Liver (tissue), 8 donors: ENCODE measurements at regions not wholly inside any gene's neighbourhood (a gene's known extent, or its start where the extent isn't known, plus 50 kb on each side); places are given as distances from the start of the nearest gene placed in this dataset.
A peak's percentile ranks its signal among the peaks of the same experiment; 100 is the strongest.

Experiments used
- DNase-seq: peaks from one replicate; pipeline ENCODE4 v3.0.0-alpha.2; 2017; ENCODE audit warnings: low spot score
- H3K27ac ChIP-seq, 2 donors: one replicate each; pipeline ENCODE4 v1.7.0; 2013; ENCODE audit warnings: inconsistent platforms in 2 of 2, low read length in 2 of 2, control low read depth in 1 of 2, low read depth in 1 of 2, mild to moderate bottlenecking in 1 of 2
- H3K27me3 ChIP-seq, 4 donors: one replicate each; pipeline versions ENCODE4 v1.6.1 to v1.7.0; 2013; ENCODE audit warnings: low read length in 3 of 4, inconsistent platforms in 1 of 4, mild to moderate bottlenecking in 1 of 4, moderate library complexity in 1 of 4; ENCODE audit not compliant: control insufficient read depth in 4 of 4, insufficient read depth in 4 of 4
- H3K36me3 ChIP-seq, 4 donors: one replicate each; pipeline versions ENCODE4 v1.6.1 to v1.7.0; 2013; ENCODE audit warnings: low read length in 3 of 4, mild to moderate bottlenecking in 3 of 4, low read depth in 1 of 4, moderate library complexity in 1 of 4; ENCODE audit not compliant: control insufficient read depth in 4 of 4, insufficient read depth in 3 of 4
- H3K4me1 ChIP-seq, 4 donors: one replicate each; pipeline versions ENCODE4 v1.6.1 to v1.7.0; 2013; ENCODE audit warnings: low read length in 3 of 4, mild to moderate bottlenecking in 3 of 4, moderate library complexity in 1 of 4; ENCODE audit not compliant: control insufficient read depth in 4 of 4, insufficient read depth in 4 of 4
- H3K4me3 ChIP-seq, 3 donors: one replicate each; pipeline versions ENCODE4 v1.6.1 to v1.7.0; 2013; ENCODE audit warnings: low read length in 3 of 3, control low read depth in 1 of 3, low read depth in 1 of 3, mild to moderate bottlenecking in 1 of 3
- H3K9ac ChIP-seq, 2 donors: one replicate each; pipeline ENCODE4 v1.7.0; 2013; ENCODE audit warnings: low read length in 2 of 2, mild to moderate bottlenecking in 2 of 2, moderate library complexity in 2 of 2, control low read depth in 1 of 2, low read depth in 1 of 2
- H3K9me3 ChIP-seq, 4 donors: one replicate each; pipeline versions ENCODE4 v1.6.1 to v1.7.0; 2013; ENCODE audit warnings: low read length in 3 of 4; ENCODE audit not compliant: control insufficient read depth in 4 of 4
- FOXA2 ChIP-seq: IDR thresholded peaks from 2 replicates; pipeline ENCODE4 v1.6.1; 2016; ENCODE audit warnings: antibody characterized with exemption
- HNF4G ChIP-seq: IDR thresholded peaks from 2 replicates; pipeline ENCODE4 v1.6.1; 2016; ENCODE audit warnings: antibody characterized with exemption
- NR2F2 ChIP-seq: IDR thresholded peaks from 2 replicates; pipeline ENCODE4 v1.6.1; 2016; ENCODE audit warnings: antibody characterized with exemption
- REST ChIP-seq: IDR thresholded peaks from 2 replicates; pipeline ENCODE4 v1.6.1; 2016; ENCODE audit warnings: antibody characterized with exemption, mild to moderate bottlenecking
- RXRA ChIP-seq, 2 donors: IDR thresholded peaks; 2 replicates each; pipeline ENCODE4 v1.6.1; 2017 to 2018; ENCODE audit warnings: antibody characterized with exemption in 2 of 2, mild to moderate bottlenecking in 1 of 2
- SP1 ChIP-seq: IDR thresholded peaks from 2 replicates; pipeline ENCODE4 v1.6.1; 2018; ENCODE audit warnings: antibody characterized with exemption, mild to moderate bottlenecking
- TAF1 ChIP-seq: conservative IDR thresholded peaks from 2 replicates; pipeline ENCODE4 v1.6.1; 2016; ENCODE audit warnings: antibody characterized with exemption, mild to moderate bottlenecking
- YY1 ChIP-seq: IDR thresholded peaks from 2 replicates; pipeline ENCODE4 v1.6.1; 2016; ENCODE audit warnings: antibody characterized with exemption, mild to moderate bottlenecking
- WGBS: extraction: QIAGEN DNeasy Blood & Tissue Kit; methylation state at CpG from one replicate; pipeline ENCODE4 v1.1.7; 2013; 5-methylcytosine and 5-hydroxymethylcytosine counted together
- TF ChIP-seq, protein P1 (sequence below): IDR thresholded peaks from 2 replicates; pipeline ENCODE4 v1.6.1; 2016; ENCODE audit warnings: antibody characterized with exemption
- TF ChIP-seq, protein P2 (sequence below): fragments of 150-350 bp; IDR thresholded peaks from 2 replicates; pipeline ENCODE4 v1.5.1; 2017; ENCODE audit warnings: improper control_type of control experiment, low read depth, low read length; ENCODE audit not compliant: missing input control
- donor health status: healthy.
- donor health status: healthy.
- donor health status: healthy.
- donor health status: healthy.
- donor health status: healthy.

GRCh38 chr17:78305801-78306200 is 54.1 kb downstream of the SOCS3 start:
- DNase-seq = no peak
- Histone ChIP-seq H3K36me3 (no peaks in the 10 kb centered on the region), H3K9ac (no peak overlapping the region), H3K9me3 (peaks cover 0 to 2% (median 0%) of the 10 kb centered on the region in 4 donors), H3K4me3 (no peak overlapping the region), H3K27me3 (no peaks in the 10 kb centered on the region), H3K4me1 (peaks cover 3 to 16% (median 8%) of the 10 kb centered on the region in 4 donors), H3K27ac (no peak overlapping the region)
- WGBS = 90% methylated on average over 5 of the region's 5 CpGs
- TF ChIP-seq, protein P1, sequence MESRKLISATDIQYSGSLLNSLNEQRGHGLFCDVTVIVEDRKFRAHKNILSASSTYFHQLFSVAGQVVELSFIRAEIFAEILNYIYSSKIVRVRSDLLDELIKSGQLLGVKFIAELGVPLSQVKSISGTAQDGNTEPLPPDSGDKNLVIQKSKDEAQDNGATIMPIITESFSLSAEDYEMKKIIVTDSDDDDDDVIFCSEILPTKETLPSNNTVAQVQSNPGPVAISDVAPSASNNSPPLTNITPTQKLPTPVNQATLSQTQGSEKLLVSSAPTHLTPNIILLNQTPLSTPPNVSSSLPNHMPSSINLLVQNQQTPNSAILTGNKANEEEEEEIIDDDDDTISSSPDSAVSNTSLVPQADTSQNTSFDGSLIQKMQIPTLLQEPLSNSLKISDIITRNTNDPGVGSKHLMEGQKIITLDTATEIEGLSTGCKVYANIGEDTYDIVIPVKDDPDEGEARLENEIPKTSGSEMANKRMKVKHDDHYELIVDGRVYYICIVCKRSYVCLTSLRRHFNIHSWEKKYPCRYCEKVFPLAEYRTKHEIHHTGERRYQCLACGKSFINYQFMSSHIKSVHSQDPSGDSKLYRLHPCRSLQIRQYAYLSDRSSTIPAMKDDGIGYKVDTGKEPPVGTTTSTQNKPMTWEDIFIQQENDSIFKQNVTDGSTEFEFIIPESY = no peak
- TF ChIP-seq YY1 (no peak), HNF4G (no peak)

GRCh38 chr17:78304549-78305037 is 55.3 kb downstream of the SOCS3 start:
- no peak overlapping the region for H3K4me3 ChIP-seq
- no peaks in the 10 kb centered on the region for H3K36me3 ChIP-seq
- WGBS = 50% methylated on average over 9 of the region's 9 CpGs
- no peaks in the 10 kb centered on the region for H3K27me3 ChIP-seq
- no peak for DNase-seq
- H3K27ac ChIP-seq = peak overlapping the region in 1 of 2 donors; percentile 11
- peaks cover 0 to 2% (median 0%) of the 10 kb centered on the region in 4 donors for H3K9me3 ChIP-seq
- peaks cover 3 to 16% (median 8%) of the 10 kb centered on the region in 4 donors for H3K4me1 ChIP-seq
- TF ChIP-seq RXRA (IDR thresholded peaks at IDR 0.05) (peak; percentile 28 to 31), SP1 (peak; percentile 6), NR2F2 (peak; percentile 99), FOXA2 (no peak)
- TF ChIP-seq, protein P2, sequence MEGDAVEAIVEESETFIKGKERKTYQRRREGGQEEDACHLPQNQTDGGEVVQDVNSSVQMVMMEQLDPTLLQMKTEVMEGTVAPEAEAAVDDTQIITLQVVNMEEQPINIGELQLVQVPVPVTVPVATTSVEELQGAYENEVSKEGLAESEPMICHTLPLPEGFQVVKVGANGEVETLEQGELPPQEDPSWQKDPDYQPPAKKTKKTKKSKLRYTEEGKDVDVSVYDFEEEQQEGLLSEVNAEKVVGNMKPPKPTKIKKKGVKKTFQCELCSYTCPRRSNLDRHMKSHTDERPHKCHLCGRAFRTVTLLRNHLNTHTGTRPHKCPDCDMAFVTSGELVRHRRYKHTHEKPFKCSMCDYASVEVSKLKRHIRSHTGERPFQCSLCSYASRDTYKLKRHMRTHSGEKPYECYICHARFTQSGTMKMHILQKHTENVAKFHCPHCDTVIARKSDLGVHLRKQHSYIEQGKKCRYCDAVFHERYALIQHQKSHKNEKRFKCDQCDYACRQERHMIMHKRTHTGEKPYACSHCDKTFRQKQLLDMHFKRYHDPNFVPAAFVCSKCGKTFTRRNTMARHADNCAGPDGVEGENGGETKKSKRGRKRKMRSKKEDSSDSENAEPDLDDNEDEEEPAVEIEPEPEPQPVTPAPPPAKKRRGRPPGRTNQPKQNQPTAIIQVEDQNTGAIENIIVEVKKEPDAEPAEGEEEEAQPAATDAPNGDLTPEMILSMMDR = peak; percentile 15
- no peak overlapping the region for H3K9ac ChIP-seq

- Histone ChIP-seq H3K27me3 (no peaks in the 10 kb centered on the region), H3K9me3 (peaks cover 0 to 2% (median 0%) of the 10 kb centered on the region in 4 donors), H3K27ac (no peak overlapping the region), H3K36me3 (no peaks in the 10 kb centered on the region), H3K4me3 (no peak overlapping the region), H3K4me1 (peaks cover 0 to 8% (median 3%) of the 10 kb centered on the region in 4 donors), H3K9ac (no peak overlapping the region)
- DNase-seq = no peak
- TF ChIP-seq SP1 (no peak), REST (no peak), TAF1 (no peak), NR2F2 (no peak), RXRA (IDR thresholded peaks at IDR 0.05) (no peak), YY1 (no peak)
- WGBS = 96% methylated on average over 5 of the region's 5 CpGs
These were observed 57.4 kb downstream of the SOCS3 start for GRCh38 chr17:78302478-78302877.
